Skeletal muscle tissue (tissue), 3 donors: ENCODE measurements at regions not wholly inside any gene's neighbourhood (a gene's known extent, or its start where the extent isn't known, plus 50 kb on each side); places are given as distances from the start of the nearest gene placed in this dataset.

ENCODE experiments used
- H3K27ac ChIP-seq: one replicate; pipeline ENCODE4 v1.7.0; 2013; ENCODE audit warnings: mild to moderate bottlenecking, low read depth, low read length, inconsistent platforms
- H3K27me3 ChIP-seq, 3 donors: one replicate each; pipeline ENCODE4 v1.7.0; 2013; ENCODE audit warnings: low read length in 3 of 3; ENCODE audit not compliant: control insufficient read depth in 3 of 3, insufficient read depth in 3 of 3
- H3K36me3 ChIP-seq, 3 donors: one replicate each; pipeline ENCODE4 v1.7.0; 2013; ENCODE audit warnings: low read length in 3 of 3; ENCODE audit not compliant: control insufficient read depth in 3 of 3, insufficient read depth in 3 of 3
- H3K4me1 ChIP-seq, 3 donors: one replicate each; pipeline ENCODE4 v1.7.0; 2013; ENCODE audit warnings: low read length in 3 of 3, mild to moderate bottlenecking in 3 of 3; ENCODE audit not compliant: control insufficient read depth in 3 of 3, insufficient read depth in 3 of 3
- H3K4me3 ChIP-seq, 3 donors: one replicate each; pipeline ENCODE4 v1.7.0; 2013; ENCODE audit warnings: low read length in 3 of 3
- H3K9ac ChIP-seq, 3 donors: one replicate each; pipeline ENCODE4 v1.7.0; 2013; ENCODE audit warnings: low read length in 3 of 3, mild to moderate bottlenecking in 3 of 3, moderate library complexity in 2 of 3, low read depth in 1 of 3
- H3K9me3 ChIP-seq, 3 donors: one replicate each; pipeline ENCODE4 v1.7.0; 2013; ENCODE audit warnings: low read length in 3 of 3; ENCODE audit not compliant: control insufficient read depth in 3 of 3
- donor health status: Osteomylitis.

- Histone ChIP-seq H3K27me3 (no peaks in the 10 kb centered on the region), H3K9ac (no peak overlapping the region), H3K36me3 (no peaks in the 10 kb centered on the region), H3K9me3 (no peaks in the 10 kb centered on the region), H3K4me1 (no peaks in the 10 kb centered on the region), H3K27ac (no peak overlapping the region), H3K4me3 (no peak overlapping the region)
Observed at GRCh38 chr21:21664871-21665270, 666.7 kb downstream of the NCAM2 start.

GRCh38 chr21:21666689-21667088 is 668.5 kb downstream of the NCAM2 start:
- Histone ChIP-seq H3K9me3 (no peaks in the 10 kb centered on the region), H3K4me3 (no peak overlapping the region), H3K27ac (no peak overlapping the region), H3K27me3 (no peaks in the 10 kb centered on the region), H3K9ac (no peak overlapping the region), H3K4me1 (no peaks in the 10 kb centered on the region), H3K36me3 (no peaks in the 10 kb centered on the region)

DNA sequence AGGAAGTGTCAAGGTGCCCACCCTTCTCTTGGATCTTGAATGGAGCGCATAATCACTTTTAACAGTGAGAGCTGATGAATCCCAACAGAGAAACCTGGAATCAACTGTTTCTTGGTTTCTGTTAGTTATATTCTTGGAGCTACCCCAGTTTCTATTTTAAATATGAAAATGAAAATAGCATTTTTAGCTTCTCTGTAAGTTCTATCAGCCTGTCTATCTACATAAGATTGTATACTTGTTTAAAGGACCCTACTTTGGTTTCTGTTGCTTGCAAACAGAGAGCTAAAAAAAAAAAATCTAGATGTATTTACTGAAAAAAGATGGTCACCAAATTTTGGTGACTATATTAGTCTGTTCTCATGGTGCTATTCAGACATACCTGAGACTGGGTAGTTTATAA is 670.0 kb downstream of the NCAM2 start:
- no peaks in the 10 kb centered on the region for H3K36me3 ChIP-seq
- H3K4me3 ChIP-seq = no peak overlapping the region
- H3K9me3 ChIP-seq = no peaks in the 10 kb centered on the region
- H3K27me3 ChIP-seq = no peaks in the 10 kb centered on the region
- H3K9ac ChIP-seq = no peak overlapping the region
- no peak overlapping the region for H3K27ac ChIP-seq
- no peaks in the 10 kb centered on the region for H3K4me1 ChIP-seq

DNA sequence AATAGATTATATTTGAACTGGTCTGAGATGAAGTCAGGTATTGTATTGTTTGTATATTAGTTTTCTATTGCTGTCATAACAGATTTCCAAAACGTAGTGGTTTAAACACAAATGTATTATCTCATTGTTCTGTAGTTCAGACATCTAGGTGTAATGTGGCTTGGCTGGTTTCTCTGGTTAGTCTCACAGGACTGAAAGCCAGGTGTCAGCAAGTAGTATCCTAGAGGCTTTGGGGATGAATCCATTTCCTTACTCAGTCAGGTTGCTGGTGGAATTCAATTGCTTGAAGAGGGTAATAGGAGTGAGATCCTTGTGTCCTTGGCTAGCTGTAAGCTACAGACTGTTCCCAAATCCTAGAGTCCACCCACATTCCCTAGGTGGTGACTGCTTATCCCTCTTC is 675.8 kb downstream of the NCAM2 start:
- H3K27me3 ChIP-seq = no peaks in the 10 kb centered on the region
- no peaks in the 10 kb centered on the region for H3K4me1 ChIP-seq
- H3K9ac ChIP-seq = no peak overlapping the region
- no peak overlapping the region for H3K27ac ChIP-seq
- H3K9me3 ChIP-seq = no peaks in the 10 kb centered on the region
- no peak overlapping the region for H3K4me3 ChIP-seq
- no peaks in the 10 kb centered on the region for H3K36me3 ChIP-seq

GRCh38 chr21:21675601-21676000 is 677.4 kb downstream of the NCAM2 start:
- no peak overlapping the region for H3K4me3 ChIP-seq

GRCh38 chr21:21682172-21682571 is 684.0 kb downstream of the NCAM2 start:
- no peaks in the 10 kb centered on the region for H3K27me3 ChIP-seq
- no peaks in the 10 kb centered on the region for H3K9me3 ChIP-seq
- no peak overlapping the region for H3K9ac ChIP-seq
- H3K36me3 ChIP-seq = no peaks in the 10 kb centered on the region
- H3K4me1 ChIP-seq = no peaks in the 10 kb centered on the region
- H3K4me3 ChIP-seq = no peak overlapping the region
- H3K27ac ChIP-seq = no peak overlapping the region

More at GRCh38 chr21:21675601-21676000, 677.4 kb downstream of the NCAM2 start:
- Histone ChIP-seq H3K27me3 (no peaks in the 10 kb centered on the region), H3K9me3 (no peaks in the 10 kb centered on the region), H3K4me1 (no peaks in the 10 kb centered on the region), H3K27ac (no peak overlapping the region), H3K9ac (no peak overlapping the region), H3K36me3 (no peaks in the 10 kb centered on the region)

GRCh38 chr21:21688889-21689288 is 690.7 kb downstream of the NCAM2 start:
- Histone ChIP-seq H3K9ac (no peak overlapping the region), H3K27ac (no peak overlapping the region), H3K27me3 (no peaks in the 10 kb centered on the region), H3K9me3 (no peaks in the 10 kb centered on the region), H3K4me3 (no peak overlapping the region), H3K4me1 (no peaks in the 10 kb centered on the region), H3K36me3 (no peaks in the 10 kb centered on the region)

DNA sequence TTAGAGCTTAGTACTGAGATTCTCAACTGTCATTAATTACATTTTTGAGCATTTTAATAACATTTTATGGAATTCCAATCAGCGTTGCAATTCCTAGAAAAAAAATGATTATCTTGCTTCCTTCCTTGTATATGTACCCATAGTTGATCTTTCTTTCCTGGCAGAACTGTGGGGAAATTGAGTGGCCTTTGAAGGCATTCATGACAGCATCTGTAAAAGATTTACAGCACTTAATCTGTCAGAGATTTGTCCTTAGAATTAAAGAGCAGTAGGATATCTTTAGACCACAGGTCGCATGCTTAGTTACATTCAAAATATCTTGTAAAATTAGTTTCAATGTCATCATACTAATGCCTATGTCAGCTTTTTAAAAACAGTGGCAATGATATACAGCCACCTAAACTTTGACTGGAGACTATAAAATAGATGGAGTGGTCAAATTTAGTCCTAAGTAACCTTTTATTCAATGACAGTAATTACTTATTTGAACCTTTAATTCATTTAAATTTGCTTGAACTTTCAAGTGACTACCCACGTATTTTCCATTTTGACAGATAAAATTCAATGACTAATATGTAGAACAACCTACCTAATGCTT is 692.0 kb downstream of the NCAM2 start:
- no peak overlapping the region for H3K4me3 ChIP-seq

GRCh38 chr21:21712748-21713520 is 714.7 kb downstream of the NCAM2 start:
- H3K9ac ChIP-seq = no peak overlapping the region
- H3K9me3 ChIP-seq = no peaks in the 10 kb centered on the region
- H3K4me3 ChIP-seq = no peak overlapping the region
- no peak overlapping the region for H3K27ac ChIP-seq
- H3K27me3 ChIP-seq = no peaks in the 10 kb centered on the region
- no peaks in the 10 kb centered on the region for H3K36me3 ChIP-seq
- H3K4me1 ChIP-seq = no peaks in the 10 kb centered on the region

More for the DNA sequence above, 692.0 kb downstream of the NCAM2 start:
- Histone ChIP-seq H3K36me3 (no peaks in the 10 kb centered on the region), H3K27ac (no peak overlapping the region), H3K9me3 (no peaks in the 10 kb centered on the region), H3K9ac (no peak overlapping the region), H3K4me1 (no peaks in the 10 kb centered on the region), H3K27me3 (no peaks in the 10 kb centered on the region)

DNA sequence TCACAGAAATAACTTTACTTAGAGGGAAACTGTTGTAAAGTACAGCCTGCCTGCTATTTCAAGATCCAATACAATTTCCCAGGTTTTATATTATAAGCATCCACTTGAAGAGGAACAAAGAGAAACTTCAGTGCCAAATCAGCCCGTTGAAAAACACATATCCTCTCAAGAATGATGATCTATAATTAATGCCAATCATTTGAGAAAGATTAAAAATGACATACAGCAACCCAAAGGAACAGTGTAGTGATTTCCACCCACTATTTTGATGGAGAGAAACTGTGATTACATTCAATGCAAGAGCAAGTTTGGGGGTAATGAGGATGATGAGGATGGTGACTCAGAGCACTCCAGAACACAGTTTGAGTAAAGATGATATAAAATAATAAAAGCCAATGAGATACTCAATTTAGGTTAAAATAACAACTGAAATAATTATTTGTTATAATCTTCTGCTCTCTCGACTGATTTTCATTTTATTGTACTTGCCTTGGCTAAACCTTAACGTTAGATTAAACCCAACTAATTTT is 715.5 kb downstream of the NCAM2 start:
- no peak overlapping the region for H3K9ac ChIP-seq
- H3K9me3 ChIP-seq = no peaks in the 10 kb centered on the region
- no peaks in the 10 kb centered on the region for H3K4me1 ChIP-seq
- H3K36me3 ChIP-seq = no peaks in the 10 kb centered on the region
- no peak overlapping the region for H3K27ac ChIP-seq
- H3K27me3 ChIP-seq = no peaks in the 10 kb centered on the region
- no peak overlapping the region for H3K4me3 ChIP-seq
